ENCODE measurements at regions not wholly inside any gene's neighbourhood (a gene's known extent, or its start where the extent isn't known, plus 50 kb on each side); places are given as distances from the start of the nearest gene placed in this dataset.

- Histone ChIP-seq H3K27ac (ENCODE audit: low read depth in 2 of 2, low read length in 1 of 2) (no peak overlapping the region), H3K36me3 (ENCODE audit: control insufficient read depth in 2 of 2, insufficient read depth in 2 of 2, low read length in 1 of 2) (no peaks in the 10 kb centered on the region), H3K27me3 (ENCODE audit: control insufficient read depth in 1 of 2, insufficient read depth in 2 of 2, low read length in 2 of 2) (no peaks in the 10 kb centered on the region), H3K4me1 (ENCODE audit: control insufficient read depth in 2 of 2, insufficient read depth in 2 of 2, low read length in 1 of 2) (no peaks in the 10 kb centered on the region), H3K4me3 (ENCODE audit: low read depth in 1 of 2, low read length in 2 of 2) (no peak overlapping the region), H3K9me3 (ENCODE audit: control insufficient read depth in 2 of 2, insufficient read depth in 1 of 2, low read depth in 1 of 2, low read length in 1 of 2) (no peaks in the 10 kb centered on the region)
- WGBS, 2 donors, result 48 to 49% methylated on average over 1 of the region's 1 CpG
These were observed 95.7 kb upstream of the MCTP2 start for GRCh38 chr15:94135486-94136147.

DNA sequence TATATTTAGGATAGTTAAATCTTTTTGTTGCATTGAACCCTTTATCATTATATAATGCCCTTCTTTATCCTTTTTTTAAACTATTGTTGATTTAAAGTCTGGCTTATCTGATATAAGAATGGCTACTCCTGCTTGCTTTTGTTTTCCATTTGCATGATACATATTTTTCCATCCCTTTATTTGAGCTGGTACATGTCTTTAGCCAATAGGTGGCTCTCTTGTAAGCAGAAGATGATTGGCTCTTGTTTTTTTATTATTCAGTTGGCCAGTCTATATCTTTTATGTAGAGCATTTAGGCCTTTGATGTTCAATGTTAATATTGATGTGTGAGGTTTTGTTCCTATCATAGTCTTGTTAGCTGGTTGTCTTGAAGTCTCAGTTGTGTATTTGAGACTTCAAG, 99.5 kb upstream of the MCTP2 start:
- H3K27ac ChIP-seq (ENCODE audit: low read depth in 2 of 2, low read length in 1 of 2), result no peak overlapping the region
- H3K9me3 ChIP-seq (ENCODE audit: control insufficient read depth in 2 of 2, insufficient read depth in 1 of 2, low read depth in 1 of 2, low read length in 1 of 2), result no peaks in the 10 kb centered on the region
- no peaks in the 10 kb centered on the region for H3K27me3 ChIP-seq (ENCODE audit: control insufficient read depth in 1 of 2, insufficient read depth in 2 of 2, low read length in 2 of 2)
- no peak overlapping the region for H3K4me3 ChIP-seq (ENCODE audit: low read depth in 1 of 2, low read length in 2 of 2)
- H3K36me3 ChIP-seq (ENCODE audit: control insufficient read depth in 2 of 2, insufficient read depth in 2 of 2, low read length in 1 of 2), result no peaks in the 10 kb centered on the region
- H3K4me1 ChIP-seq (ENCODE audit: control insufficient read depth in 2 of 2, insufficient read depth in 2 of 2, low read length in 1 of 2), result no peaks in the 10 kb centered on the region

DNA sequence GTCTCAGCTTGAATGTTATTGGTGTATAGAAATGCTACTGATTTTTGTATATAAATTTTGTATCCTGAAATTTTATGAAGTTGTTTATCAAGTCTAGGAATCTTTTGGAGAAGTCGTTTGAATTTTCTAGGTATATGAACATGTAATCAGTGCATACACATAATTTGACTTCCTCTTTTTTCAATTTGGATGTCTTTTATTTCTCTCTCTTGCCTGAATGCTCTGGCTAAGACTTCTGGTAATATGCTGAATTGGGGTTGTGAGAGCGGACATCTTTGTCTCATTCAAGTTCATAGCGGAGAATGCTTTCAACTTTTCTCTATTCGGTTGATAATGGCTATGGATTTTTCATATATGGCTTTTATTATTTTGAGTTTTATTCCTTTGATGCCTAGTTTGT, 100.9 kb upstream of the MCTP2 start:
- no peaks in the 10 kb centered on the region for H3K36me3 ChIP-seq (ENCODE audit: control insufficient read depth in 2 of 2, insufficient read depth in 2 of 2, low read length in 1 of 2)
- H3K4me3 ChIP-seq (ENCODE audit: low read depth in 1 of 2, low read length in 2 of 2), result no peak overlapping the region
- no peaks in the 10 kb centered on the region for H3K9me3 ChIP-seq (ENCODE audit: control insufficient read depth in 2 of 2, insufficient read depth in 1 of 2, low read depth in 1 of 2, low read length in 1 of 2)
- H3K4me1 ChIP-seq (ENCODE audit: control insufficient read depth in 2 of 2, insufficient read depth in 2 of 2, low read length in 1 of 2), result no peaks in the 10 kb centered on the region
- WGBS, 2 donors, result 85 to 89% methylated on average over 4 of the region's 4 CpGs
- no peaks in the 10 kb centered on the region for H3K27me3 ChIP-seq (ENCODE audit: control insufficient read depth in 1 of 2, insufficient read depth in 2 of 2, low read length in 2 of 2)
- H3K27ac ChIP-seq (ENCODE audit: low read depth in 2 of 2, low read length in 1 of 2), result no peak overlapping the region

DNA sequence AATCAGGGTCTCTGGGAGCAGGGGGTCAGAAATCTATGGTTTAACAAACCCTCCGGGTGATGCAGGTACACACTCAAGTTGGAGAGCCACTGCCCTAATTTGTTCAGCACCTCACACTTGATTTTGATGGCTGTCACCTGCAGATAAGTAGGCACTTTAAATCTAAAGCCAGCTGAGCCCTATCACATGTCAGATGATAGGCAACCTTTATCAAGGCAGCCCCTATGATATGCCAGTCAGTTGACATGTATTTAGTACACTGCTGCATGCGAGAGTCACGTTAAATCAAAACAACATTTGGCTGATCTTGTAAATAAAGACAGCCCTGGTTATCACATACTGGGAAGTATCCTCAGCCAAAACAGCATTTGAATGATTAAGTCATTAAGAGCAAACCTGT, 104.4 kb upstream of the MCTP2 start:
- H3K27ac ChIP-seq (ENCODE audit: low read depth in 2 of 2, low read length in 1 of 2), result no peak overlapping the region
- no peaks in the 10 kb centered on the region for H3K9me3 ChIP-seq (ENCODE audit: control insufficient read depth in 2 of 2, insufficient read depth in 1 of 2, low read depth in 1 of 2, low read length in 1 of 2)
- no peaks in the 10 kb centered on the region for H3K27me3 ChIP-seq (ENCODE audit: control insufficient read depth in 1 of 2, insufficient read depth in 2 of 2, low read length in 2 of 2)
- no peaks in the 10 kb centered on the region for H3K36me3 ChIP-seq (ENCODE audit: control insufficient read depth in 2 of 2, insufficient read depth in 2 of 2, low read length in 1 of 2)
- no peaks in the 10 kb centered on the region for H3K4me1 ChIP-seq (ENCODE audit: control insufficient read depth in 2 of 2, insufficient read depth in 2 of 2, low read length in 1 of 2)
- 69 to 79% methylated on average over 3 of the region's 3 CpGs for WGBS, 2 donors
- H3K4me3 ChIP-seq (ENCODE audit: low read depth in 1 of 2, low read length in 2 of 2), result no peak overlapping the region

- no peak overlapping the region for H3K27ac ChIP-seq (ENCODE audit: low read depth in 2 of 2, low read length in 1 of 2)
- no peak overlapping the region for H3K4me3 ChIP-seq (ENCODE audit: low read depth in 1 of 2, low read length in 2 of 2)
- no peaks in the 10 kb centered on the region for H3K27me3 ChIP-seq (ENCODE audit: control insufficient read depth in 1 of 2, insufficient read depth in 2 of 2, low read length in 2 of 2)
- 69% methylated on average over 2 of the region's 2 CpGs for WGBS, 2 donors
- no peaks in the 10 kb centered on the region for H3K9me3 ChIP-seq (ENCODE audit: control insufficient read depth in 2 of 2, insufficient read depth in 1 of 2, low read depth in 1 of 2, low read length in 1 of 2)
- H3K4me1 ChIP-seq (ENCODE audit: control insufficient read depth in 2 of 2, insufficient read depth in 2 of 2, low read length in 1 of 2), result no peaks in the 10 kb centered on the region
- H3K36me3 ChIP-seq (ENCODE audit: control insufficient read depth in 2 of 2, insufficient read depth in 2 of 2, low read length in 1 of 2), result no peaks in the 10 kb centered on the region
These were observed 105.7 kb upstream of the MCTP2 start for GRCh38 chr15:94125698-94126097.

GRCh38 chr15:94125156-94125555, 106.2 kb upstream of the MCTP2 start:
- no peaks in the 10 kb centered on the region for H3K27me3 ChIP-seq (ENCODE audit: control insufficient read depth in 1 of 2, insufficient read depth in 2 of 2, low read length in 2 of 2)
- H3K27ac ChIP-seq (ENCODE audit: low read depth in 2 of 2, low read length in 1 of 2), result no peak overlapping the region
- no peak overlapping the region for H3K4me3 ChIP-seq (ENCODE audit: low read depth in 1 of 2, low read length in 2 of 2)
- no peaks in the 10 kb centered on the region for H3K4me1 ChIP-seq (ENCODE audit: control insufficient read depth in 2 of 2, insufficient read depth in 2 of 2, low read length in 1 of 2)
- H3K36me3 ChIP-seq (ENCODE audit: control insufficient read depth in 2 of 2, insufficient read depth in 2 of 2, low read length in 1 of 2), result no peaks in the 10 kb centered on the region
- WGBS, 2 donors, result 63 to 69% methylated on average over 2 of the region's 2 CpGs
- no peaks in the 10 kb centered on the region for H3K9me3 ChIP-seq (ENCODE audit: control insufficient read depth in 2 of 2, insufficient read depth in 1 of 2, low read depth in 1 of 2, low read length in 1 of 2)

DNA sequence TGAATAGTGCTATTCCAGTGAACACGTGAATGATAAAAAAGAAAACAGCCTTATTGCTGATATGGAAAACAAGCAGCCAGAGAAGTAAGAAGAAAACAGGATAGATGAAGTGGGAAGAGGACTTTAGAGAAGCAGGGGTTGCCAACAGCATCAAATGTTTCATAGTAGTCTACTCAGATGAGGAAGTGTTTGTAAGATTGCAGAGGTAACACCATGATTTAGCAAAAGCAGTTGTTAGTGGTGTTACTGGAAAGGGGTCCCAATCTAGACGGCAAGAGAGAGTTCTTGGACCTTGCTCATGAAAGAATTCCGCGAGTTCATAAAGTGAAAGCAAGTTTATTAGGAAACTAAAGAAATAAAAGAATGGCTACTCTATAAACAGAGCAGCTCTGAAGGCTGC, 108.8 kb upstream of the MCTP2 start:
- Histone ChIP-seq H3K27ac (ENCODE audit: low read depth in 2 of 2, low read length in 1 of 2) (no peak overlapping the region), H3K27me3 (ENCODE audit: control insufficient read depth in 1 of 2, insufficient read depth in 2 of 2, low read length in 2 of 2) (no peaks in the 10 kb centered on the region), H3K4me1 (ENCODE audit: control insufficient read depth in 2 of 2, insufficient read depth in 2 of 2, low read length in 1 of 2) (no peaks in the 10 kb centered on the region), H3K4me3 (ENCODE audit: low read depth in 1 of 2, low read length in 2 of 2) (no peak overlapping the region), H3K36me3 (ENCODE audit: control insufficient read depth in 2 of 2, insufficient read depth in 2 of 2, low read length in 1 of 2) (no peaks in the 10 kb centered on the region), H3K9me3 (ENCODE audit: control insufficient read depth in 2 of 2, insufficient read depth in 1 of 2, low read depth in 1 of 2, low read length in 1 of 2) (no peaks in the 10 kb centered on the region)
- 84 to 87% methylated on average over 4 of the region's 4 CpGs for WGBS, 2 donors

GRCh38 chr15:94119923-94120775, 111.2 kb upstream of the MCTP2 start:
- Histone ChIP-seq H3K9me3 (ENCODE audit: control insufficient read depth in 2 of 2, insufficient read depth in 1 of 2, low read depth in 1 of 2, low read length in 1 of 2) (no peaks in the 10 kb centered on the region), H3K27ac (ENCODE audit: low read depth in 2 of 2, low read length in 1 of 2) (peak overlapping the region in 1 of 2 donors; percentile 13), H3K27me3 (ENCODE audit: control insufficient read depth in 1 of 2, insufficient read depth in 2 of 2, low read length in 2 of 2) (no peaks in the 10 kb centered on the region), H3K4me1 (ENCODE audit: control insufficient read depth in 2 of 2, insufficient read depth in 2 of 2, low read length in 1 of 2) (no peaks in the 10 kb centered on the region), H3K4me3 (ENCODE audit: low read depth in 1 of 2, low read length in 2 of 2) (no peak overlapping the region), H3K36me3 (ENCODE audit: control insufficient read depth in 2 of 2, insufficient read depth in 2 of 2, low read length in 1 of 2) (no peaks in the 10 kb centered on the region)
- WGBS, 2 donors, result 43 to 44% methylated on average over 11 of the region's 11 CpGs

DNA sequence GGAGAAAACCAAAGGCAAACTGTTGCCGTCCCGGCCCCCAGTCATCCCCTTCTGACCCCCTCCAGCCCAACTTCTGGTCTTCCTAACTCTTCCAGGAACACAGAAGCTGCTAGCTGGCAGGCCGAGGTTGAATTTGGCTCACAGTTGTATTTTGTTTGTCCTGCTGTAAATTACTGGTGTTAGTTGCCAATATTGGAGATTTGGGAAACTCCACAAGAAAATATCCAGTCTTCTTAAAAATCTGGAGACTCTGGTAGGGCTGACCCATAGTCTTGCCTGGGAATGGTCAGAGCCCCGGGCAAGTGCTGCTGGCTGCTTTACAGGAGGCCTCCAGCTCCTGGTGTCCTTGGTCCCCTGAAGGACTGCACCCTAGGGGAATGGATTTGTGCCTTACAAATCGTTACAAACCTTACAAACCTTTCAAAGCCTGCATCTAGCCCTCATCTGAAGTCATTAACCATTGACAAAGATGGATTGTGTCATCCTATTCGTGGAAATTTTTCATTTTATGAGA, 112.0 kb upstream of the MCTP2 start:
- H3K36me3 ChIP-seq (ENCODE audit: control insufficient read depth in 2 of 2, insufficient read depth in 2 of 2, low read length in 1 of 2), result no peaks in the 10 kb centered on the region
- no peaks in the 10 kb centered on the region for H3K27me3 ChIP-seq (ENCODE audit: control insufficient read depth in 1 of 2, insufficient read depth in 2 of 2, low read length in 2 of 2)
- H3K27ac ChIP-seq (ENCODE audit: low read depth in 2 of 2, low read length in 1 of 2), result peak overlapping the region; percentile 41 to 79
- no peaks in the 10 kb centered on the region for H3K9me3 ChIP-seq (ENCODE audit: control insufficient read depth in 2 of 2, insufficient read depth in 1 of 2, low read depth in 1 of 2, low read length in 1 of 2)
- no peak overlapping the region for H3K4me3 ChIP-seq (ENCODE audit: low read depth in 1 of 2, low read length in 2 of 2)
- no peaks in the 10 kb centered on the region for H3K4me1 ChIP-seq (ENCODE audit: control insufficient read depth in 2 of 2, insufficient read depth in 2 of 2, low read length in 1 of 2)
- WGBS, 2 donors, result 26 to 30% methylated on average over 6 of the region's 6 CpGs

Measured in esophagus (tissue), 2 donors.